SJCRH30 (cell line): ENCODE measurements at regions not wholly inside any gene's neighbourhood (a gene's known extent, or its start where the extent isn't known, plus 50 kb on each side); places are given as distances from the start of the nearest gene placed in this dataset.
"Not testable (repeated sequence)": the region's sequence is repeated elsewhere in the genome, so short reads cannot be mapped to it uniquely, and the experiment has no call there.

Experiments used
- DNase-seq, 2 experiments: peaks; one replicate each; pipeline ENCODE4 v3.0.0-alpha.2; 2015 to 2020
- H3K27ac ChIP-seq: fragments of 250-450 bp; sonication (Bioruptor Pico); 2 replicates; pipeline ENCODE4 v1.5.1; 2020; ENCODE audit warnings: mild to moderate bottlenecking, moderate library complexity
- H3K27me3 ChIP-seq: fragments of 250-450 bp; sonication (Bioruptor Pico); 2 replicates; pipeline ENCODE4 v1.5.1; 2020; ENCODE audit warnings: mild to moderate bottlenecking, moderate library complexity
- H3K36me3 ChIP-seq: fragments of 250-450 bp; sonication (Bioruptor Pico); 2 replicates; pipeline ENCODE4 v1.5.1; 2020; ENCODE audit warnings: mild to moderate bottlenecking, moderate library complexity
- H3K4me1 ChIP-seq: fragments of 250-450 bp; sonication (Bioruptor Pico); 2 replicates; pipeline ENCODE4 v1.5.1; 2020; ENCODE audit warnings: mild to moderate bottlenecking, moderate library complexity
- H3K4me3 ChIP-seq: fragments of 250-450 bp; sonication (Bioruptor Pico); 2 replicates; pipeline ENCODE4 v1.5.1; 2020; ENCODE audit warnings: mild to moderate bottlenecking, moderate library complexity
- H3K9me3 ChIP-seq: fragments of 250-450 bp; sonication (Bioruptor Pico); replicated peaks from 2 replicates; pipeline ENCODE4 v1.5.1; 2020; ENCODE audit warnings: mild to moderate bottlenecking, moderate library complexity

DNA sequence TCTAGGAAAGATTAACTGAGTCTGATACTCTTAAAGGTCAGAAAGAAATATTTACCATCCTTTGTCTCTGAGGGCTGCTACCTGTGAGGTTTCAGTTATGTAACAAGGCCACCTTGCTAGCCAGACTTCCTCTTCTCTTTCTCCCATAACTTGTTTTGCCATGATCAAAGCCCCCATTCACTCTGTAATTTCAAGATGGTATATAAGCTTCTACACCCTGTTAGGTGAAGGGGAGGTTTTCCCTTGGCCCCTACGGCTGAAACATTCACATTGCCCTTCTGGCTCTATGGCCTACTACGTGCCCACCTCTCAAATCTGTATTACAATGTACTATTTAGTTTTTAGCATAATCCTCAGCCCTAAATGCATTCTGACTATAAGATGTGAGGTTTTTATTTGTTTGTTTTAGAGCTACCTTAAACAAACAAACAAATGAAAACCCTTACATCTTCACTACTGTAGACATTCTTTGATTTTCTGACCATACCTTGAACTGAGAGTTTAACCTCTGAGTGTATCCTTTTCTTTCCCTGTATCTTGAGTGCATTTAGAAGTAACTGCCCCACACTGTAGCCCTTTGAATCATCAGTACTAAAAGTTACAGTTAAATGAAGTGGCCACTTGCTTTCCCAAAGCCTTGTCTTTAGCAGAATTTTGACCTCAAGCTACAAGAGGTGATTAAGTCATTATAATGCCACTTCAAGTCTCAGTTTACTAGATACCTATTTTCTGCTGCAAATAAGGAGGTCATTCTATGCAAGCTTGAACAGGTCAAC is 332.2 kb downstream of the SOCS6 start:
- no peak overlapping the region for H3K4me3 ChIP-seq
- H3K27ac ChIP-seq = no peak overlapping the region

DNA sequence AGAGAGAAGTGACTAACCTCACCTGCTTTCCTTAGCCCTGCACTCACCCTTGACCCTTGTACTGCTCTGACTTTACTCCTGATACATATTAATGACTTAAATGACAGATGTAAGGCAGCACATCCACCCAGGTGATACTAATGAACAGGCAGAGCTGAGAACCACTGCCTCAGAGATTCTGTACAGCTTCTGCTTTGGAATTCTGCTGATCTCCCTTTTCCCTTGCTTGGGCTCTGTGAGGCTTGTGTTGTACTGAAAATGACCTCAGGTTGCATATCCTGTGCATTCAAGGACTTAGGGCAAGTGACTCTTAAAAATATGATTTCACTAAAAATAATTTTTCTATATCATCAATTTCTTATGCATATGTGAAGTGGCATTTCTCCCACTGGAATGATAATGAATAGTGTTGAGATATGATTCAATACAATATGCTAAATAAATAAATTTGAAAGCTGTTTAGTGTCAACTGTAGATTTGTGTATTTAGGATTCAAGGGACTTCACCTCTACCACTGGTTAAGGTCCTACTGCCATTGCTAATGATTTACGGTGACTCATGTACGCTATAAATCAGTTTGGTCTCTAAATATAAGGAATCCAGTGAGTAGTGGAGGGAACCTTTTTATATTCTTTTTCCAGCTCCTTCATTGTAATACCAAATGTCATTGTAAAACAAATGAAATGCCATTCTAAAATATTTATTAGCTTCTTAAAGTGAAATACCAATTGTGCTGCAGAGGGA is 328.3 kb downstream of the SOCS6 start:
- Histone ChIP-seq H3K9me3 (no peaks in the 10 kb centered on the region), H3K27me3 (no peaks in the 10 kb centered on the region), H3K36me3 (no peaks in the 10 kb centered on the region), H3K4me1 (no peaks in the 10 kb centered on the region), H3K4me3 (no peak overlapping the region), H3K27ac (no peak overlapping the region)
- DNase-seq = no peak

More for the DNA sequence above, 332.2 kb downstream of the SOCS6 start:
- Histone ChIP-seq H3K9me3 (no peaks in the 10 kb centered on the region), H3K4me1 (no peaks in the 10 kb centered on the region), H3K27me3 (no peaks in the 10 kb centered on the region), H3K36me3 (no peaks in the 10 kb centered on the region)
- DNase-seq = no peak

DNA sequence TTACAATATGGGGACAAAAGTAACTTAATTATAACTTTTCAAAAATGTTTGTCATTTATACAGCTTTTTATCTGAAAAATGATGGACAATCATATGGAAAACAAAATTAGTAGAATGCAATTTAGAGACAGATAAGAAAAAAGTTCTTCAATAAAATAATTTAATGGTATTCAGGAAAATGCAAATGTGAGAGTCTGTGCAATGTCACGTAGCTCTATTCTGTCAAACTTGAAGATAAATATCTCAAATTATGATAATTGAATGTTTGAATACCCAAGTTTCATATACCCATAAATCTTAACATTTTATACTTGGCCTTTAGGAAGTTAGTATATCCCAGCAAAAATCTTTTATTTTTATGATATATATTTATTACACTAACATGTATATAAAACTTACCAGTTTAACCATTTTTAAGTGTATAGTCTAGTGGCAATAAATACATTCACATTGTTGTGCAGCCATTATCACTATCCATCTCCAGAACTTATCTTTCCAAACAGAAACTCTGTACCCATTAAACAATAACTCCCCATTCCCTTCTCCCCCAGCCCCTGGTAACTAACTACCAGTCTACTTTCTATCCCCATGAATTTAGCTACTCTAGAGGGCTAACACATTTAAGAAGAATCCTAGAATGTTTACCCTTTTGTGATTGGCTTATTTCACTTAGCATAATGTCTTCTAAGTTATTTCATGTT is 311.5 kb downstream of the SOCS6 start:
- H3K36me3 ChIP-seq = no peaks in the 10 kb centered on the region
- DNase-seq = no peak
- no peaks in the 10 kb centered on the region for H3K27me3 ChIP-seq
- no peak overlapping the region for H3K4me3 ChIP-seq
- H3K4me1 ChIP-seq = no peaks in the 10 kb centered on the region
- no peaks in the 10 kb centered on the region for H3K9me3 ChIP-seq
- H3K27ac ChIP-seq = no peak overlapping the region

DNA sequence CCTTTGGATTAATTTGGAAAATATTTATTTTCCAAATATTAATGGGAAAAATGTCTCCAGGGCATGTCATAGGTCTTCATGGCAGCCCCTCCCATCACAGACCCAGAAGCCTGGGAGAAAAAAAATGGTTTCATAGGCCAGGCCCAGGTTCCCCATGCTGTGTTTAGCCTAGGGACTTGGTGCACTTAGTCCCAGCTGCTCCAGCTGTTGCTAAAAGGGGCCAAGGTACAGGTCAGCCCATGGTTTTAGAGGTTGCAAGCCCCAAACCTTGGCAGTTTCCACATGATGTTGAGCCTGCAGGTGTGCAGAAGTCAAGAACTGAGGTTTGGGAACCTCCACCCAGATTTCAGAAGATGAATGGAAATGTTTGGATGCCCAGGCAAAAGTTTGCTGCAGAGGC is 309.6 kb downstream of the SOCS6 start:
- H3K9me3 ChIP-seq = no peaks in the 10 kb centered on the region
- H3K36me3 ChIP-seq = no peaks in the 10 kb centered on the region
- H3K4me1 ChIP-seq = no peaks in the 10 kb centered on the region
- no peaks in the 10 kb centered on the region for H3K27me3 ChIP-seq
- DNase-seq = no peak
- H3K4me3 ChIP-seq = no peak overlapping the region
- H3K27ac ChIP-seq = no peak overlapping the region

DNA sequence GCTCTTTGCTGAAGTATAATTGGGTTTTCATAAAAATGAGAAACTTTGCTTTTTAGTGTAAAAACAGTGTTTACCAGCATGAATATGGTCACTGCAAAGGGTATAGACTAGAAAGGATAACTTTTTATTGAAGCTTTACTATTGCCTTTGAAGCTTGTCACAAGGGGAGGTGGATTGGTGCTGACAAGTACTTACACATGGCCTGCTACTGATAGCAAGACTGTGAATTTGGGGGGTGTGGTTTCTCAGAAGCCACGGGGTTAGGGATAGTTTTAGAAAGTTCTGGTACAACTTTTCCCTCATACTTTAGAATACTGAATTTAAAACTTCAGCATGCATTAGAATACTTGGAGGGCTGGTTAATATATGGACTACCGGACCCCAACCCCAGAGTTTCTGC is 294.1 kb downstream of the SOCS6 start:
- no peaks in the 10 kb centered on the region for H3K36me3 ChIP-seq
- no peaks in the 10 kb centered on the region for H3K9me3 ChIP-seq
- no peaks in the 10 kb centered on the region for H3K4me1 ChIP-seq
- no peaks in the 10 kb centered on the region for H3K27me3 ChIP-seq
- H3K4me3 ChIP-seq = no peak overlapping the region
- no peak for DNase-seq
- H3K27ac ChIP-seq = no peak overlapping the region

DNA sequence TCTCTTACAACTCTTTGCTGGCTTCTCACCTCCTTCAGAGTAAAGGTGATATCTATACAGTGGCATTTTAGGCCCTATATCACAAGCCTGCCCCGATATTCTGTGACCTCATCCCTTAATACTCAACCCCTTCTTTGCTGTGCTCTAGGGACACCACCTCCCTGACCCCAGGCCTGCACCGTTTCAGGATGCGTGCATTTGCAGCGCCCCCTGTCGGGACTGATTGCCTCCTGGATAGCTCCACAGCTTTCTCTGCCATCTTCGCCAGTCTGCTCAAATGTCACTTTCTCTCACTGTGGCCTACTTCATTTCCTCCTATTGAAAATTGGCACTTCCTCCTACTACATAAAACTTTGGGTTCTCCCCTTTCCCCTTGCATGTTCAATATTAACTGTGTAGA is 289.6 kb downstream of the SOCS6 start:
- no peaks in the 10 kb centered on the region for H3K36me3 ChIP-seq
- H3K4me3 ChIP-seq = no peak overlapping the region
- no peaks in the 10 kb centered on the region for H3K4me1 ChIP-seq
- no peak overlapping the region for H3K27ac ChIP-seq
- DNase-seq = peak in 1 of 2 experiments; percentile 5
- H3K27me3 ChIP-seq = no peaks in the 10 kb centered on the region
- no peaks in the 10 kb centered on the region for H3K9me3 ChIP-seq

DNA sequence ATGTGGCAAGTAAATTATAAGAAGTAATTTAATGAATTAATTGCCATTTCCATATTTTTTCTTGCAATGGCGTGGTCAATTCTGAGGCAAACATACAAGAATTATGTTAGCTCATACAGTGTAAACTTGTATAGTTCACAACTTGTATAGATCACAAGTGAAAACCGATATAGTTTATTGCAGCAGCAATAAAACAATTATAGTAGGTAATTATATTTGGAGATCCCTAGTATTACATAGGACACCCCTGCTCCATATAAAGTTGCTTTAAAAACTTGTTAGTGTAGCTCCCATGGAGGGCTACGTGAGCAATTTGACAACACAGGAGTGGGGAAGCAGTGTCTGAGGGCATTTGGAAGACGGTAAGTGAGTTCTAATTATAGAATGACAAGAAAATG is 288.2 kb downstream of the SOCS6 start:
- H3K27me3 ChIP-seq = no peaks in the 10 kb centered on the region
- H3K27ac ChIP-seq = no peak overlapping the region
- no peak for DNase-seq
- H3K4me3 ChIP-seq = no peak overlapping the region
- H3K36me3 ChIP-seq = no peaks in the 10 kb centered on the region
- no peaks in the 10 kb centered on the region for H3K4me1 ChIP-seq
- no peaks in the 10 kb centered on the region for H3K9me3 ChIP-seq

DNA sequence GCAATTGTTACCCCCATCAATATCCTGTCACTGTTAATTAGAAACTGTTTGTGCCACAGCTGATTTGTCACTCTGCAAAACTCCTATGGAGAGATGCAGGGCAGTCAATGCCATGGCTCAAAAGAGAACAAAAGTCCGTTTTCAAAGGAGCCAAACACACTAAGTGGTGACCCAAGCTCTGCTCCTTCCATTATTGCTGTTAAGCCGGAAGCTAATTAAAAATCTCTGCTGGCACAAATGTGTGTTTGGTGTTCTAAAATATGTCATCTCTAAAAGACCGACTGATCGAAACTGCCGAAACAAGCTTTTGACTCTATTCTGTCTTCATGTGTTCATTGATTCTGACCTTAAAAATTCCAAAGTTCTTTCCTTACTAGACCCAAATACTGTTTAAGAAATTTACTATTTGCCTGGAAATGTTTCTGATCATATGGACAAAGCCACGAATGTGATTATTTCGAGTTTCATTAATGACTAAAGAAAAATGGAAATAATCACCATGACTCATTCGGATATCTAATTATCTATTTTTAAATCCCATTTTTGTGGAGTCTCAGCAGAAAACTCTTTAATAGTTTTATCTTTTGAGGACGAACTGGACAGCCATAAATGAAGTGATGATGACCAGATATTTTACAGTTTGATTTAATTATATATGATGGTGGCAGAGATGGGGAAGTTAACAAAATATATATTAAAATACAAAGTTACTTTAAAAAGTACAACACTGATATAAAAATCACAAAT is 287.6 kb downstream of the SOCS6 start:
- Histone ChIP-seq H3K36me3 (no peaks in the 10 kb centered on the region), H3K4me3 (no peak overlapping the region), H3K27me3 (no peaks in the 10 kb centered on the region), H3K4me1 (no peaks in the 10 kb centered on the region), H3K27ac (no peak overlapping the region), H3K9me3 (no peaks in the 10 kb centered on the region)
- no peak for DNase-seq

DNA sequence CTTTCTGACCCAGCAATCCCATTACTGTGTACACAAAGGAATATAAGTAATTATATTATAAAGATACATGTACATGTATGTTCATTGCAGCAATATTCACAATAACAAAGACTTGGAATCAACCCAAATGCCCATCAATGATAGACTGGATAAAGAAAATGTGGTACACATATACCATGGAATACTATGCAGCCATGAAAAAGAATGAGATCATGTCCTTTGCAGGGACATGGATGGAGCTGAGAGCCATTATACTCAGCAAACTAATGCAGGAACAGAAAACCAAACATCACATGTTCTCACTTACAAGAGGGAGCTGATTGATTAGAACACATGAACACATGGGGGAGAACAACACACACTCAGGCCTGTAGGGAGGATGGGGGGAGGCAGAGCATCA is 286.1 kb downstream of the SOCS6 start:
- not testable (repeated sequence) for DNase-seq, H3K27ac ChIP-seq, H3K4me3 ChIP-seq, H3K27me3 ChIP-seq, H3K36me3 ChIP-seq, H3K4me1 ChIP-seq, H3K9me3 ChIP-seq

DNA sequence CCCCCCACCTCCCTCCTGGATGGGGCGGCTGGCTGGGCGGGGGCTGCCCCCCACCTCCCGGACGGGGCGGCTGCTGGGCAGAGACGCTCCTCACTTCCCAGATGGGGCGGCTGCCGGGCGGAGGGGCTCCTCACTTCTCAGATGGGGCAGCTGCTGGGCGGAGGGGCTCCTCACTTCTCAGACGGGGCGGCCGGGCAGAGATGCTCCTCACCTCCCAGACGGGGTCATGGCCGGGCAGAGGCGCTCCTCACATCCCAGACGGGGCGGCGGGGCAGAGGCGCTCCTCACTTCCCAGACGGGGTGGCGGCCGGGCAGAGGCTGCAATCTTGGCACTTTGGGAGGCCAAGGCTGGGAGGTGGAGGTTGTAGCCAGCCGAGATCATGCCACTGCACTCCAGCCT is 280.8 kb downstream of the SOCS6 start:
- H3K4me1 ChIP-seq, H3K27ac ChIP-seq, H3K4me3 ChIP-seq, H3K36me3 ChIP-seq, H3K9me3 ChIP-seq, H3K27me3 ChIP-seq, DNase-seq: not testable (repeated sequence)

DNA sequence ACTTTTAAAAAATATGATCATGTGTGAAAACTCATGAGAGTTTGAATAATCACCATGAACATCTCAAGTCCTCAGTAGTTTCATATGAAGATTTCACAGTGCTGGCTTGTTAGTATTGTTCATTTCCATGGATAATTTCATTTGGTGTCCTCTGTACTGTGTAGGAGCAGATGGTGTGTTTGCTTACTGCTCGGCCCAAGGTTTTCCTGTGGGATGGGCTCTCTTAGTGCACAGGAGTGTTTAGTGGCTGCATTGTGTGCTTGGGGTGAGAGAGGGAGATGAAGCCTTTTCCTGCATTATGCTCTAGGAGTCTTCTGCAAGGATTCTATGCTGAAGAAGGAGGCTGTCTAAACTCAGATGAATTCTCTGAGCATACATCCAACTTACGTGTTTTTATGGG is 270.6 kb downstream of the SOCS6 start:
- Histone ChIP-seq H3K9me3 (no peaks in the 10 kb centered on the region), H3K27me3 (no peaks in the 10 kb centered on the region), H3K27ac (no peak overlapping the region), H3K36me3 (no peaks in the 10 kb centered on the region), H3K4me3 (no peak overlapping the region), H3K4me1 (no peaks in the 10 kb centered on the region)
- DNase-seq = no peak

DNA sequence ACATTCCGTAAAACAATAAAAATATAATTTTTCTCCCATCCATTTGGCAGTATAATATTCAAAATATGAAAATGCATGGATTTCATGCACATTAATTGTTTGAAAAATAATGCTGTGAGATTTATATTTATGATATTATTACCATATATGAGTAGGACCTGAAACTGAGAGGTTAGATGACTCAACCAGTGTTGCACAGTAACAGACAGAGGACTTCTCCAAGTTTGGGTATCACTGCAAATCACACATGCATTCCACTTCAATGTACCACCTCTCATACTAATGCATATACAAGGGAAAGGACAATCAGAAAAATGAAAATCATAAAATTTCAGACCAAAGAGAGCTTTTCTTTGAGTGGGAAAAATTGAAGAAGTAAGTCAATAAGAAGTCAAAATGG is 269.5 kb downstream of the SOCS6 start:
- Histone ChIP-seq H3K27me3 (no peaks in the 10 kb centered on the region), H3K4me3 (no peak overlapping the region), H3K27ac (no peak overlapping the region), H3K36me3 (no peaks in the 10 kb centered on the region), H3K9me3 (no peaks in the 10 kb centered on the region), H3K4me1 (no peaks in the 10 kb centered on the region)
- no peak for DNase-seq

DNA sequence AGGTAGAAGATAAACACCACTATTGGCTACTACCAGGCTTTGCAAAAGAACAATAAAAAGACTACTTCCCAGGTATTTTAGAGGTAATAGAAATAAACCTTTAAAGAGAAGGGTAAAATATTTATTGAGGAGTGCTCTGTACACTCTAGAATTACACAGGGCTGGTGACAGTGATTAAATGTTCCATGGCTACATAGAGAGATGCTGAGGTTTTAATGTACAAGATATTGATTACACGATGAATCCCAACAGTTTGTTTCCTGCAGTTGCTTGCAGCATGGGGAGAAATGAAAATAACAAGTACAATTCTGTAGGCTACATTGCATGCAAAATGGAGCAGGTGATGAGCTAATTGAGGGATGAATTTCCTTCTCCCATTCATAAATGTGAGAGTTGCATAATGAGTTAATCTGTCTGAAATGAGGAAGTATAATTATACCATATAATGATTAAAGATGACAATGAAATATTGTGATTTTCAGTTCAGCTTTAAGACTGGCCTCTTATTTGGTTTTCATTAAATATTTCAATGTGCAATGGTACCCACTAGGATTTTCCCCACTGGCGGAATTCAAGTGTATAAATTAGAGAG is 266.1 kb downstream of the SOCS6 start:
- Histone ChIP-seq H3K27ac (no peak overlapping the region), H3K9me3 (no peaks in the 10 kb centered on the region), H3K4me1 (no peaks in the 10 kb centered on the region)

DNA sequence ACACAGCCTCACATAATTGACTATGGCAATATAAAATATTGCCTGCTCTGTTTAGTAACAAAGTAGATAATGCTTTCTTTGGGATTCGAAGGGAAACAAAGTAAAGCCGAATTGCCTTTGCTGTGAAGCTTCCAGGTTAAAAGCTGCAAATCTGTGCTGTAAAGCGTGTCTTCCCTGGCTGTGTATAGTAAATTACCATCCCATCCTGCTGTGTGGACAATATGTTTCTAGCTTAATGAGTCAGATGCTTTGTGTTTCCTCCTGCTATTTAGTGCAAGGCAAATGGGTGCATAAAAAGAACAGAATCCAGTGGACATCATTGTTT is 265.1 kb downstream of the SOCS6 start:
- Histone ChIP-seq H3K4me1 (no peaks in the 10 kb centered on the region), H3K27me3 (no peaks in the 10 kb centered on the region), H3K27ac (no peak overlapping the region), H3K36me3 (no peaks in the 10 kb centered on the region), H3K4me3 (no peak overlapping the region), H3K9me3 (no peaks in the 10 kb centered on the region)
- no peak for DNase-seq

More for the DNA sequence above, 266.1 kb downstream of the SOCS6 start:
- Histone ChIP-seq H3K4me3 (no peak overlapping the region), H3K36me3 (no peaks in the 10 kb centered on the region), H3K27me3 (no peaks in the 10 kb centered on the region)
- DNase-seq = no peak
